Smooth muscle cell (in vitro differentiated cells): ENCODE measurements at regions not wholly inside any gene's neighbourhood (a gene's known extent, or its start where the extent isn't known, plus 50 kb on each side); places are given as distances from the start of the nearest gene placed in this dataset.

Experiments
- DNase-seq: peaks from one replicate; lab custom pipeline; 2025; ENCODE audit not compliant: unreplicated experiment; lab: John Stamatoyannopoulos, UW
- H2AFZ ChIP-seq: fragments of 200-600 bp; sonication (generic); 2 replicates; pipeline ENCODE4 v1.6.0; 2016; ENCODE audit warnings: antibody characterized with exemption, low read depth, mild to moderate bottlenecking
- H3F3A ChIP-seq: fragments of 200-600 bp; sonication (generic); 2 replicates; pipeline ENCODE4 v1.6.0; 2017; ENCODE audit warnings: antibody characterized with exemption, low read depth
- H3K27ac ChIP-seq: fragments of 200-600 bp; sonication (generic); 2 replicates; pipeline ENCODE4 v1.5.1; 2016; ENCODE audit warnings: low read depth, mild to moderate bottlenecking
- H3K27me3 ChIP-seq: fragments of 200-600 bp; sonication (generic); 2 replicates; pipeline ENCODE4 v1.6.1; 2016; ENCODE audit warnings: low read depth, mild to moderate bottlenecking
- H3K36me3 ChIP-seq: fragments of 200-600 bp; sonication (generic); 2 replicates; pipeline ENCODE4 v1.5.1; 2016; ENCODE audit warnings: low read depth
- H3K4me1 ChIP-seq: fragments of 200-600 bp; sonication (generic); 2 replicates; pipeline ENCODE4 v1.5.1; 2016; ENCODE audit warnings: low read depth
- H3K4me2 ChIP-seq: fragments of 200-600 bp; sonication (generic); 2 replicates; pipeline ENCODE4 v1.6.0; 2016; ENCODE audit warnings: mild to moderate bottlenecking
- H3K4me3 ChIP-seq: fragments of 200-600 bp; sonication (generic); 2 replicates; pipeline ENCODE4 v1.5.1; 2016; ENCODE audit warnings: mild to moderate bottlenecking
- H3K79me2 ChIP-seq: fragments of 200-600 bp; sonication (generic); 2 replicates; pipeline ENCODE4 v1.6.0; 2016; ENCODE audit warnings: low read depth, mild to moderate bottlenecking
- H3K9ac ChIP-seq: fragments of 200-600 bp; sonication (generic); 2 replicates; pipeline ENCODE4 v1.6.0; 2016; ENCODE audit warnings: low read depth
- H3K9me3 ChIP-seq: fragments of 200-600 bp; sonication (generic); replicated peaks from 2 replicates; pipeline ENCODE4 v1.5.1; 2016; ENCODE audit warnings: low read depth
- H4K20me1 ChIP-seq: fragments of 200-600 bp; sonication (generic); 2 replicates; pipeline ENCODE4 v1.6.0; 2016; ENCODE audit warnings: low read depth
- WGBS: methylation state at CpG from one replicate; pipeline ENCODE4 v1.1.7; 2016; ENCODE audit warnings: low lambda C conversion rate; 5-methylcytosine and 5-hydroxymethylcytosine counted together
- TF ChIP-seq, protein P1 (sequence below): fragments of 200-600 bp; sonication (generic); IDR thresholded peaks from 2 replicates; pipeline ENCODE4 v1.5.1; 2017; ENCODE audit warnings: borderline replicate concordance, mild to moderate bottlenecking, antibody characterized with exemption; ENCODE audit not compliant: insufficient read depth, poor library complexity, severe bottlenecking

GRCh38 chr20:37596890-37597536, 69.3 kb upstream of the BLCAP start:
- no peaks in the 10 kb centered on the region for H4K20me1 ChIP-seq
- H3K27ac ChIP-seq, result no peak overlapping the region
- TF ChIP-seq, protein P1, sequence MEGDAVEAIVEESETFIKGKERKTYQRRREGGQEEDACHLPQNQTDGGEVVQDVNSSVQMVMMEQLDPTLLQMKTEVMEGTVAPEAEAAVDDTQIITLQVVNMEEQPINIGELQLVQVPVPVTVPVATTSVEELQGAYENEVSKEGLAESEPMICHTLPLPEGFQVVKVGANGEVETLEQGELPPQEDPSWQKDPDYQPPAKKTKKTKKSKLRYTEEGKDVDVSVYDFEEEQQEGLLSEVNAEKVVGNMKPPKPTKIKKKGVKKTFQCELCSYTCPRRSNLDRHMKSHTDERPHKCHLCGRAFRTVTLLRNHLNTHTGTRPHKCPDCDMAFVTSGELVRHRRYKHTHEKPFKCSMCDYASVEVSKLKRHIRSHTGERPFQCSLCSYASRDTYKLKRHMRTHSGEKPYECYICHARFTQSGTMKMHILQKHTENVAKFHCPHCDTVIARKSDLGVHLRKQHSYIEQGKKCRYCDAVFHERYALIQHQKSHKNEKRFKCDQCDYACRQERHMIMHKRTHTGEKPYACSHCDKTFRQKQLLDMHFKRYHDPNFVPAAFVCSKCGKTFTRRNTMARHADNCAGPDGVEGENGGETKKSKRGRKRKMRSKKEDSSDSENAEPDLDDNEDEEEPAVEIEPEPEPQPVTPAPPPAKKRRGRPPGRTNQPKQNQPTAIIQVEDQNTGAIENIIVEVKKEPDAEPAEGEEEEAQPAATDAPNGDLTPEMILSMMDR, result no peak
- H3K79me2 ChIP-seq, result no peaks in the 10 kb centered on the region
- H3K4me1 ChIP-seq, result peaks cover 16% of the 10 kb centered on the region
- H3K9me3 ChIP-seq, result no peaks in the 10 kb centered on the region
- H3K27me3 ChIP-seq, result peaks cover 36% of the 10 kb centered on the region
- no peaks in the 10 kb centered on the region for H3F3A ChIP-seq
- DNase-seq, result no peak
- WGBS, result 72% methylated on average over 9 of the region's 9 CpGs
- no peaks in the 10 kb centered on the region for H3K36me3 ChIP-seq
- no peak overlapping the region for H3K4me2 ChIP-seq
- H3K4me3 ChIP-seq, result no peak overlapping the region
- no peak overlapping the region for H3K9ac ChIP-seq
- no peak overlapping the region for H2AFZ ChIP-seq

DNA sequence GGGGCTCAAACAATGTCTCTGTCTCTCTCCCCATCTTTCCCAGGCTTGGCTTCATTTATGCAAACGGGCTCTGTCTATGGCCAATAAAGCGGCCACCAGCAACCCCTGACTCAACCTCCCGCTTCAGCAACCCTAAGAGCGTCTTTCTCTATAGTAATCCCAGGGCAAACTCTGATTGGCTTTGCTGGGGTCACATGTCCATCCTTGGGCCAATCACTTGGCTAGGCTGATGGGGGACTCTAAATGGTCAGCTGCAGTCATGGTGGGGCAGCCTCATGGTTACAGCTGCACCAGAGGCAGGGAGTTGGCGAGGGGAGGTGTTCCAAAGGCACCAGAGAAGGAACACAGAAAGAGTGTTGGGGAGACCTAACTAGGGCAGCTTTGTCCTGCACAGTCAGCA, 68.5 kb upstream of the BLCAP start:
- peaks cover 16% of the 10 kb centered on the region for H3K4me1 ChIP-seq
- H3K4me2 ChIP-seq, result no peak overlapping the region
- no peaks in the 10 kb centered on the region for H3K36me3 ChIP-seq
- H2AFZ ChIP-seq, result no peak overlapping the region
- H3K27ac ChIP-seq, result no peak overlapping the region
- TF ChIP-seq, protein P1, result no peak
- H4K20me1 ChIP-seq, result no peaks in the 10 kb centered on the region
- no peaks in the 10 kb centered on the region for H3F3A ChIP-seq
- H3K9ac ChIP-seq, result no peak overlapping the region
- H3K9me3 ChIP-seq, result no peaks in the 10 kb centered on the region
- H3K79me2 ChIP-seq, result no peaks in the 10 kb centered on the region
- H3K27me3 ChIP-seq, result peaks cover 38% of the 10 kb centered on the region
- no peak overlapping the region for H3K4me3 ChIP-seq
- WGBS, result 91% methylated on average over 5 of the region's 5 CpGs
- no peak for DNase-seq

DNA sequence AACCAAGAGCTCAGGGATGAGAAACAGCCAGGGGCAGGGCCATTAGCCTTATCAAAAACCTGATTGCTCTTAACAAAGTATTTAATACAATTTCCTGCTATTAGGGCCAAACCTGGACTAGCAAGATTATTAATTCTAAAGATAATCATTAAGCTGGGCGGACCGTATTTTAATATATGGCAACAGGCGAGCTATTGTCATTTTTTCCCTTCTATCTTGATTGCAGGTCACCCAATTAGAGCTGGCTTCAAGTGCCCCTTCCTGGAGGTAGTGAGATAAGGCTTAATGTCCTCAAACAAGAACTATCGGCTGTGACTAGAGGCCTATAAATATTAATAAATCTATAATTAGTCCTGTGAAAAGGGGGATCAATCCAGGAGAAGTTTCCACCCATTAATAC, 66.0 kb upstream of the BLCAP start:
- TF ChIP-seq, protein P1, result no peak
- H3K4me2 ChIP-seq, result no peak overlapping the region
- H3K27me3 ChIP-seq, result peaks cover 25% of the 10 kb centered on the region
- DNase-seq, result no peak
- H2AFZ ChIP-seq, result no peak overlapping the region
- H3K4me3 ChIP-seq, result no peak overlapping the region
- no peaks in the 10 kb centered on the region for H3K36me3 ChIP-seq
- H3F3A ChIP-seq, result no peaks in the 10 kb centered on the region
- no peak overlapping the region for H3K9ac ChIP-seq
- 88% methylated on average over 4 of the region's 4 CpGs for WGBS
- no peak overlapping the region for H3K27ac ChIP-seq
- H4K20me1 ChIP-seq, result no peaks in the 10 kb centered on the region
- H3K4me1 ChIP-seq, result peaks cover 11% of the 10 kb centered on the region
- H3K9me3 ChIP-seq, result no peaks in the 10 kb centered on the region
- no peaks in the 10 kb centered on the region for H3K79me2 ChIP-seq

GRCh38 chr20:37590938-37591490, 63.3 kb upstream of the BLCAP start:
- Histone ChIP-seq H3F3A (no peaks in the 10 kb centered on the region), H3K9ac (no peak overlapping the region), H4K20me1 (no peaks in the 10 kb centered on the region), H3K9me3 (no peaks in the 10 kb centered on the region), H3K4me1 (no peaks in the 10 kb centered on the region), H3K36me3 (no peaks in the 10 kb centered on the region), H3K27me3 (peaks cover 17% of the 10 kb centered on the region), H3K79me2 (no peaks in the 10 kb centered on the region), H3K4me2 (no peak overlapping the region), H3K27ac (no peak overlapping the region), H3K4me3 (no peak overlapping the region), H2AFZ (no peak overlapping the region)
- TF ChIP-seq, protein P1, result no peak
- 90% methylated on average over 10 of the region's 10 CpGs for WGBS
- DNase-seq, result no peak
